ENCODE measurements at regions not wholly inside any gene's neighbourhood (a gene's known extent, or its start where the extent isn't known, plus 50 kb on each side); places are given as distances from the start of the nearest gene placed in this dataset.

DNA sequence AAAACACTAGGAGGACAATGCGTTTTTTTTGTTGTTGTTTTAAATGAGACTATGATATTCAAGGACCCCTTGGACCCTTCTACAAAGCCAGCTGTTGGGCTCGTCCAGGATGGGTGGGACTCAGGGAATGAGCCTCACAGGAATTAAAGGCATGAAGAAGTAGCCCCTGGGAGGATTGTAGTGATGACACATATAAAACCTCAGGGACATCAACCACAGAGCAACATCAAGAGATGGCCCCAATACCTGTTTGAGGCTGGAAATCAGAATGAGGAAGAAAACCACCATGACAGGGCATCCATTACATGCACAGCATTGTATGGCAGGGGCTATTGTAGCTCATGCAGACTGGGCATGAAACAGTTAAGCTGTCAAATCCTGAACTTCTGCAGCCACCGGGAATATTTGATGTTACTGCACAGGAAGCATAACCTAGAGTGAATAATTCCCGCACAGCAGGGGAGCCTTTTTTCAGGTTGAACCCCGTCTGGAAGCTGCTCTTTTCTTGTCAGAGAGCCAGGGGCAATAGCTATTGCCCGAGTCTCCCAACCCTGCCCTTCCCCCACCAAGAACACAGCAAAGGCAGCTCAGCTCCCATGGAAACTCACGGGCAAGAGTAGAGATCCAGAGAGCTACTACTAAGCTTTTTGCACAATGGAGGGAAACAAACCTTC is 140.2 kb upstream of the FGGY start:
- DNase-seq = peak; percentile 78

DNA sequence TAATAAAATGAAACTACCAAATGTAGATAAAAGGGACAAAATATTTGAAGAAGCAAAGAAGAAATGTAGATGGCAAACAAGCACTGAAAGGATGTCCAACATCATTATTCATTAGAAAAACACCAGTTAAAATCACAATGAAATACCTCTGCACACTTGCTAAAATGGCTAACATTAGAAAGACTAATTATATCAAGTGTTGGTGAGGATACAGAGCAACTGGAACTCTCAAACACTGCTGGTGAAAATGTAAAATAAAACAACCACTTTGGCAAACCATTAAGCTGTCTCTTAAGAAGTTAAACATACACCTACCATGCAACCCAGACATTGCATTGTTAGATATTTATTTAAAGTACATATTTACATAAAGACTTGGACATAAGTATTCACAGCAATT is 138.6 kb upstream of the FGGY start:
- no peak for DNase-seq

DNA sequence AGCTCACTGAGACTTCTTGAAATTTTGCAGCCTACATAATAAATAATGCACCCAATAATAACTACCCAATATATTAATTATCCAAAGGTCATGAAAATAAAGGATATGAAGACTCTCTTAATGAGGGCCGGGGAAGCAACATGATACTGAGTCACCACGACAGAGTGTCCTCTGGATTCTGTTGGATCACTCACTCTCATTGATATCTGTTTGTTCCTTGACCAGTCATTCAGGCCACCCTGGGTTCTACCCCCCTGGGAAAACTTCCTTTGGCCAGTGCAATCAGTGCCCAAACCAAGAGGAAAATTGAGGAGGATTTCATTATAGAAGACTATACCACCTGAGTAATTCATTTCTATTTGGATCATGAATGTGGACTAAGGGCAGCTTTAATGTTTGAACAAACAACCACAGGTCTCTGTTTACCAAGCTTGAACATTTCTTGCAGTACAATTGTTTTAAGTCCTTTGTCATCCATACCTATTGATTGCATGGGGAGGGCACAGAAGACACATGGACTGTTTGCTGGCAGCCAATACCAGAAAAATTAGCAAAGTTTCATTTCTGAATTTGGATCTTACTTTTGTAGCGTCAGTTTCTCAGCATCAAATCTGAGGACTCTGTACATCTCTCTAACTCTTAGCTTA is 137.2 kb upstream of the FGGY start:
- DNase-seq = no peak

DNA sequence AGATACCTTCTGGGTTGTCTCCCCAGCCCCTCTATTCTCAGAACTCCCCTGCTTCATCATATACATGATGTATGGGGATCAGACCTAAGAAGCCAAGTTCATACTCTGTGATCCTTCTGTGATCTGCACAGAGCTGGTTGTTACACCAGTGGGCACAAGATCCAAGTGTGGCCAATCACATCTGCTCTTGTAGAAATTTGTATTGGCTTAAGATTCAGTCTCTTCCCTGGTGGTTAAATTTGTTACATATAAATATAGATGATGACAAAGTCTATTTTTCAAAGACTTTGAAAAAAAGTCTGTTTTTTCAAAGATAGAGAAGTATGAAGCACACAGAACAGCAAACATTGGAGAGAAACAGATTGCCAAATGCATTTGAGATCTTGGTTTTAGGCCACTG is 135.8 kb upstream of the FGGY start:
- DNase-seq = no peak

DNA sequence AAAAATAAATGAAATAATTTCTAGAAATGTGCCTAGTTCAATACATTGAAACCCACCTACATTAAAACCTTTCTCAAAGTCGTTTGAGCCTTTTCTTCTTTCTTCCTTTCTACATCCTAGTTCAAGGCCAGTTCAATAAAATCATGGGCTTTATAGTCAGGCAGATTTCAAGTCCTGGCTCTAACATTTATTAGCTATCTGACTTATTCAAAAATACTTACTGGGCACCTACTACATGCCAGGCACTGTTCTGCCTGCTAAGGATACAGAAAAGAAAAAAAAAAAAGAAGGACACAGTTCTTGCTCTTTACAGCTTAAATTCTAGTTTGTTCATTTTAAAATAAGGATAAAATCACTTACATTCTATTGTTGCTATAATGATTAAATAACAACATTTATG is 134.2 kb upstream of the FGGY start:
- no peak for DNase-seq

DNA sequence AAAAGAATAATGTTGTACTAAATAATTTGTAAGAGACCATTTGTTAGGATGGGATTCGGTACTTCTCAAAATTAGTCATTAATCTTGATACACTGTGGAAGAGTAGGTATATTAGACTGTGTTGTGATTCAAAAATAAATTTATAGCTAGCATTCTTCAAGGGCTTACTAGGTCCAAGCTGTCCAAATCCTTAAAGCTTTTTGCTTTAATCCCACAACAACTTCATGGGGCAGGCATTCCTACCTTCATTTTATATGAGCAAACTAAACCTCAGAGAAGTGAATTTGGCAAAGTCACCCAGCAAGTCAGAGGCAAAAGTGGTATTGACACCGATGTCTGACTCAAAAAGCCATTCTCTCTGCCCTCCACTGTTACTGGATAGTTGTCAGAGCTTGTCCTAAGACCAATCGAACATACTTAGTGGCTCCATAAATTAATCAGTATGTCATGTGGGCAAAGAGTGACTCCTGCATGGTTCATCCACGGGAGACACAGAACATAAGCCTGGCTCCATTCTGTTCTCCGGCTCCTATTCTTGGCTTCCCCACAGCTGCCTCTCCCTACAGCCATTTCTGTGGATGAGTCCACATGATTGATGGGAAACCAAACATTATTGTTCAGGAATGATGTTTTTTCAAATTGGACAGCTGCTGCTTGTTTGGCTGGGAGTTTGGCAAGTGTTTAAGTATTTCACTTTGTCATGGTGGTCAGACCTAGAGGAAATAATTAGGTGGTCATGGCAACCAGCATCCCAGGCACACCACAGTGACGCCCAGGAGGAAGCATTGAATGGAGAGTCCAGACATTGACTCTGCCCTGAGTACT is 133.4 kb upstream of the FGGY start:
- DNase-seq = peak; percentile 73

DNA sequence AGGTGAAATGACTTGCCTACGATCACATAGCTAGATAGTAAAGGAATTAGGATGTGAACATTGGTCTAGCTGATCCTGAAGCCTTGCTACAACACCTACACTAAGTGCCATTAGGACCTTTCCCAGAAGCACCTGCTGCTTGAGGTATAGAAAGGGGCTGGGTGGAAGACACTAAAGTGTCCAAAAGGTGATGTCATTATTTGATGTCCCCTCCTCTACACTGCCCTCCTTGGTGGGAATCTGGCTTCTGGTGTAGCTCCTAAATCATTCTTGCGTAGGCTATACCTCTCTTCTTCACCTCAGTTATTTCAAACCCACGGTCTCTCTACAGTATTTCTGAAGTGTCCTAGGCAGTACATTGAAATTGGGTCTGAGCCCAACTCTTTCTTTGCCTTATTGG is 132.5 kb upstream of the FGGY start:
- DNase-seq = no peak

DNA sequence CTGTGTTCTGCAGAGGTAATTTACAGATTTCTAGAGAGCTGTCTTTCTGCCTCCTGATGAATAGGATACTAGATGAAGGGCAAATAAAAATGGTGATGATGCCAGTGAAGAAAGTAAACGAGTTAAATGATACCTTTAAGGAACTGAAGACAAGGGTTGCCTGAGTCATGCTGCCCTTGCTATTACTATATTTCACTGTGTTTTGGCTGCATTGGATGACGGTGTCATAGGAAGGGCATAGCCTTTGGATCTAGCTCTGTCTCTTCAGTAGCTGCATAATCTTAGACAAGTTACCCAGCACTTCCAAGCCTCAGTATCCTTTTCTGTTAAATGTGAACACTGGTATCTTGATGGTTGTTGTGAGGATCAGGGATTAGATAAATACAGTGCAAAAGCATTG is 131.5 kb upstream of the FGGY start:
- DNase-seq = no peak

DNA sequence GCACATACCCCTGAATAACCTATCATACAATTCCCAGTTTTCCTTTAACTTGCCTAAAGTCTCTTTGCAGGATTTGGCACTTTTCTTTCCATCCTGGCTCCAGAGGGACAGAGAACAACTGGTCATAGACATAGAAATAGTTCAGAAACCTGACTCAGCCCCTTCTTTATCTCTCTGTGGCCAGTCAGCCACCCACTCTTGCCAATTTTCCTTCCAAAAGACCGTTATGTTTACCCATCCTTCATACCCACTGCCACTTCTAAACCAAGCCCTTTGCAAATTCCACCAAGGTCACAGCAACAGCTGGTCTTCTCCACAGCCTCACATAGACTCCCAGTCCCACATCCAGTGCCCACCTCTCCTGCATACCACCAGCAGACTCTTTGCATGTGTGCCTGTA is 127.2 kb upstream of the FGGY start:
- no peak for DNase-seq

DNA sequence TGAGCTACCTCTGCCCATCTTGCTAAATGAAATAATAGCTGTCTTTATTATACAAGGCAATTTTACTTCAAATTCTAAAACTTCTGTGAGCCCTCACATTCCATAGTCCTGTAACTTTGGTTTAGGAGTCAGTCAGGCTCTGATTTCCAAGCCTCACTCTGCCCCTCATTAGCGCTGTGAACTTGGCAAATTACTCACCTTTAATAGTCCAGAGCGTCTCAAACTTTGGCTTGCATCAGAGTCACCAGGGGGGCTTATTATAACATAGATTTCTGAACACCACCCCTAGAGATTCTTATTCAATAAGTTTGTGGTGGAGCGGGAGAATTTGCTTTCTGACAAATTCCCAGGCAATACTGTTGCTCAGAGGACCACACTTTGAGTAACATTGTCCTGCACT is 126.2 kb upstream of the FGGY start:
- no peak for DNase-seq

DNA sequence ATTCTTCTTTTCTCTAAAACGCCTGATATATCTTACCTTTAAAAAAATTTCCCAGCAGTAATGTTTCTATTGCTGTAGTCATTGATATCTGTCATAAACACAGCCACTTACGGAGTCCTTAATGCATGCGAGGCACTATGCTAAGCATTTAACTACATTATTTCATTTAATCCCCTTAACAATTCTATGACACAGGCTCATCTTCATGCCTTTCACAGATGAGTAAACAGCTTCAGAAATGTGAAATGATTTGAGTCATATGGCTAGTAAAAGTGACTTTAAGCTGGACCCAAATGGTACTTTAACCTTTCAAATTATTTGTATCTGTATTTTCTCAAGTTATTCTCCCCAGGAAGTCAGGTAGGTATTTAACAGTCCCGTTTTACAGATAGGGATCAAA is 125.1 kb upstream of the FGGY start:
- DNase-seq = no peak

DNA sequence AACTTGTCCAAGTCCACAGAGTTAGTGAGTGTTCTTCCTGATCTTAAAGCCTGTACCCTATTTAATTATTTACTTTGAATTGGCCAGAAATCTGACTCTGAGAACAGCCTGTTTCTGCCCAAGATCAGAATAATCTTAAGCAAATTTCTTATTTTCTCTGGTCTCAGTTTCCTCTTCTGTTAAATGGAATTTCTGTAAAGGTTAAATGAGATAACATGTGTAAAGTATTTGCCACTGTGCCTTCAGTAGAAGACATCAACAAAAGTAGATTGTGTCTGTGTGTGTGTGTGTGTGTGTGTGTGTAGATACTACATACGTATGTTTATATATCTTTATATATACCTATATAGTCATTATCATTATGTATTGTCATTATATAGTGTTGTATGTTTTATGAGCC is 124.2 kb upstream of the FGGY start:
- no peak for DNase-seq

DNA sequence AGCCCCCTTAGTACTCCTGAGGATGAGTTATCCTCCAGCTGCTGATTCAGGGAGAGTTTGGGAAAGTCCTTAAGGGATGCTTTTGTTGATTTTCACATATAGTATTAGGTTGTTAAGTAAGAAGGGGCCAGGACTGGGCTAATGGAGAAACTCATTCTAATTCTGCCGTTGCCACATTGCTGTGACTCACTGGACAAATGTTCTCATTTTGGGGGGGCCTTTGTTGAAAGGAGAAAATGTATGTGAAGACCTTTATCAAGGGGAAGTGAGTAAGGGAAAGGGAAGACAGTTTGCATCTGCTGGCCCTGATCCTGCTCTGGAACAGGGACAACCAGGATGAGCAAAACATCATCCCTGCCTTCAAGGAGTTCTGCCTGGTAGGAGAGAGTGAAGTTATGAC is 123.2 kb upstream of the FGGY start:
- no peak for DNase-seq

DNA sequence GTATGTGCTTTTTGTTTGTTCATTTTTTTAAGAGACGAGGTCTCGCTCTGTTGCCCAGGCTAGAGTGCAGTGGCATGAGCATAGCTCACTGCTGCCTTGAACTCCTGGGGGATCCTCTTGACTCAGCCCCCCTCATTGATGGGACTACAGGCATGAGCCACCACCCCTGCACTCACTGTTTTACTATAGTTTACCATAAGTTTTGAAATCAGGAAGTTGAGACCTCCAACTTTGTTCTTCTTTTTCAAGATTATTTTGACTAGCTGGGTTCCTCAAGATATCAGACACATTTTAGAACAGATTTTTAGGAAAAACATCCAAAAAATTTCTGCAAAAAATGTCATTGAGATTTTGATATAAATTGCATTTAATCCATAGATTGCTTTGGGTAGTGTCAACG is 120.4 kb upstream of the FGGY start:
- DNase-seq = no peak

DNA sequence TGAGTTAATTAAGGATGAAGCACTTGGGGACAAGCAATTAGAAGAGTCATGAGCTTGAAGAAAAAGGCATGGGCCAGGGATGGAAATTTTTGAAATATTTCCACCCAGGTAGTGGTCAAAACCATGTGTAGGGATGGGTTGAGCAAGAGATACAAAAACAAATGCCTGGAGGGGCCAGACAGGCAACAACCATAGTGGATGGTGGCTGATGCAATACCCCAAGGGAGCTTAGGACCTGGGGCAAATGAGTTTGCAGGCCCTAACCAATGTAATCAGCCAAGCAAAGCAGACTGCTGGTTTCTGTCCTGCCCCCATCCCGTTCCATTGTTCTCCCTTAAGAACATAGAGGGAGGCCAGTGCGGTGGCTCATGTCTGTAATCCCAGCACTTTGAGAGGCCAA is 119.1 kb upstream of the FGGY start:
- DNase-seq = no peak

DNA sequence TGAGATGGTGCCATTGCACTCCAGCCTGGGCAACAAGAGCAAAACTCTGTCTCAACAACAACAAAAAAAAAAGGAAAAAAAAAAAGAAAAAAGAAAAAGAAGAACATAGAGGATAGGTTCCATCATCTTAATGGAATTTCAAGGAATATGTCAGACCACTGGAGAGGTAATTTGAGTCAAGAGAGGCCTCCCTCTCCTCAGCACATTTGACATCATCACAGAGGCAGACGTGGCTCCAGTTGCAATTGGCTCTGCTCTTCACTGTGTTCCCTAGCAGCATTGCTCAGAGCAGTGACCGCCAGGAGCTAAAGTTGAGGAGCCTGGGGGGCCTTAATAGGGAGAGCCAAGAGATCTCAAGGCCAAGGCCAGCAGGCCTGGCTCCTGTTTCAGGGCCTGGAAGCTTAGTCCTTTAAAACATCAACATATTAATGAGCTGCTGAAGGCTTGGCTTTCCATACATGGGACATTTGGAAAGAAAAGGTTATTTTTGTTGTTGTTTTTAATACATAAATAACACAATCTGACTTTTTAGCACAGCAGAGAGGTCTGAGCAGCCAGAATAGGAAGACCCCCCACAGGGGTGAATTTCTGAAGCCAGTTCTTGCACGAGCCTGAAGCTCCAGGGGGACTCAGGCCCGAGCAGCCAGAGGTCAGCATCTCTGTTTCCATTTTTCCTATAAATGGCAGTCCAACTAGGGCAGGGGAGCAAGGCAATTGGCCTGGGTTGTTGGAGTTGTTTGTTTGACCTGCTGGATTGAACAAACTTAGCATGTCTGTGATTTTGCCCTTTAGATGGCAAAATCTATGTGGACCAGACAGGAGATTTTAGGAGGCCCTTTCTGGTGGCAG is 118.3 kb upstream of the FGGY start:
- DNase-seq = peak; percentile 77

DNA sequence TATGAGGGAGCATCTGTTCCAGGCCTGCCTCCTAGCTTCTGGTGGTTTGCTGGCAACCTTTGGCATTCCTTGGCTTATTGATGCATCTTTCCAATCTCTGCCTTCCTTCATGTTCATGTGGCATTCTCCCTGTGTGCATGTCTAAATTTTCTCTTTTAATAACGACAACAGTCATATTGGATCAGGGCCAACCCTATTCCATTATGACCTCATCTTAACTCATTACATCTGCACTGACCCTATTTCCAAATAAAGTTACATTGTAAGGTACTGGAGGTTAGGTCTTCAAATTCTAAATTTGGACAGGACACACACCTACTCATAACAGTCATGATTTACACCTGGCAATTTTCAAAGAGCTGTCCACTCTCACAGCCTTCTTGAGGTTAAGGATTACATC is 117.2 kb upstream of the FGGY start:
- DNase-seq = no peak

DNA sequence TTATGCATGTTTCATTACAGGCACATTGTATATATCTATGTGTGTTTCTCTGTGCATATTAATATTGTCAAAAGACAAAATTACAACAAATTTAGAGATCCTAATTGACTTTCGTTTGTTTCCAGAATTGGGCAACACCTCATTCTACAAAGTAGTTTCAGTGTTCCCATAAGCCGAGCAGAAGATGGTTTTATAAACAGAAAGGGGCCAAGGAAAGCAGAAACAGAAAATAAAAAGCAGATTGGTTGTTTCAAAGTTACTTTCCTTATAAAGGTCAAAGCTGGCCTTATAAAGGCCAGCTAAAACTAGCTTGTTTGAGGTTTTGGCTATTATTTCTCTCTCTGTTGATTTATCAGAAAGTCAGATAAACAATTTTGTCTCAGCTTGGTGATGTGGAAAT is 116.2 kb upstream of the FGGY start:
- DNase-seq = no peak

DNA sequence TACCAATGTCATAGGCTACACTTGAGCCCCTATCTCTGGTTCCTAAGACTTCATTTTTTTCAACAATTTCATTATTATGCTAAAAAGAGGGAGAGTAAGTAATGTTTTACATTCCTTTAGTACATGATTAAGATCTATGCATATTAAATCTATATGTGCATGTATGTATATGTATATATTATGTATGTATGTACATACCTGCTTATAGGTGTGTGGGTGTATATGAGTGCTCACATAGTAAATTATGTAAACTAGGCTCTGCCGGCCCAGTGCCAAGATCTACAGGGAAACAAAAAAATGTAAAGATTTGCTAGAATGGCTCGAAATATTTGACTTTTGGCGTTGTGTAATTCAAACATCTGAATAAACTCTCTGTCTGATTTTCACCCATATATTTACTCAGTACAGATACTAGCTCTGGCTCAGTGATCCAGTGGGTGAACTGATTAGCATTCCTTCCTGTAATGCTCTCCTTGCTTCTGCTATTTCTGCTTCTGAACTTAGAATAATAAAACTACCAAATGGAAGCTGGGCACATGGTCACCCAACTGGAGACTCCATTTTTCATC is 113.1 kb upstream of the FGGY start:
- no peak for DNase-seq

DNA sequence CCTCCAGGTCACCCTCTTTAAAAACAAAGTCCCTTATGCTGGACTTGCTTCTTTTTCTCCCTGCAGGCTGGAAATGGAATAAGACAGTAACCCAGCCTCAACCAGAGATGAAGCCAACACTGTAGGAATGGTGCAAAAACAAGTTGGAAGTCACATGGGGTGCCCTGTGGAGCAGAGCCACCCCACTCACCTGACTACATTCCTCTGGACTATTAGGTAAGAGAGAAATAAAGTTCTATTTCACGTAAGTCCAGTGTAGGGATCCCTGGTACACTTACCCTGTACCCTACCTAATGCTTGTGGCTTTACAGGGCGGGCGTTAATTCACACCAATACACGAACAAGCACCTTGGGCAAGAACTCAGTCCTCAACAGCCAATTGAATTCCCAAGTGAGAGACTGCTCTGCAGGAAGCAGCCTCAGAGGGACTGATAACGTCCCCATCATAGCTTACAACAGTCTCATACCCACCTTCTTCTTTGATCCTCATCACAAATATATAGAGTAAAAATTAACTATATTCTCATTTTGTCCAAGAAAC is 112.5 kb upstream of the FGGY start:
- DNase-seq = no peak

DNA sequence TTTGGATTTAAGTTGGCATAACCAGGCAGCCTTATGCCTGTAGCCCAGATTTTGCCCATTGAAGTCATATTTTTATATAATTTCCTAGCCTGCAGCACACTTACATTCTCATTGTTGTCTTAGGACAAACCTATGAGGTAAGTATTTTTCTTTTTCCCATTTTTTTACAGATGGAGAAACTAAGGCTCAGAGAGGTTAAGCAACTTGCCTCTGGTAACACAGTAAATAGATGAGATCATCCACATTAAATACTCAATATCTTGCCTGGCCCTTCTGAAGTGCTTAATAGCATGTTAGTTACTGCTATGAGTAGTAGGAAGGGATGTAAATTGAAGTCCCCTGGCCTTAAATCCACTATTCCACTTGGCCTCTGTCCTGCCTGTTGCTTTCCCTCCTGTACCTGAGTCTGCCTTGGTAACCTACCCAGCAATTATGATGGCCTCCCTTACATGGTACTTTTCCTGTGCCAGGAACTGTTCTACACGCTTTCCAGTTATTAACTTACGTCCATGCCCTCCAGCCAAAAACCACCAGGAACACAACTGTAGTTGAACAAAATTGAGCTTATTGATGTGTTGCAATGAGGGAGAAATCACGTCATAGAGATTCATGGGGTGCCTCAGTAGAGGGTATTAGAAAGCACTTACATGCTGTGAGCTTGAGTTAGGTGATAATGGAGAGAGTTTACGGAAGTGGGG is 111.6 kb upstream of the FGGY start:
- DNase-seq = no peak

DNA sequence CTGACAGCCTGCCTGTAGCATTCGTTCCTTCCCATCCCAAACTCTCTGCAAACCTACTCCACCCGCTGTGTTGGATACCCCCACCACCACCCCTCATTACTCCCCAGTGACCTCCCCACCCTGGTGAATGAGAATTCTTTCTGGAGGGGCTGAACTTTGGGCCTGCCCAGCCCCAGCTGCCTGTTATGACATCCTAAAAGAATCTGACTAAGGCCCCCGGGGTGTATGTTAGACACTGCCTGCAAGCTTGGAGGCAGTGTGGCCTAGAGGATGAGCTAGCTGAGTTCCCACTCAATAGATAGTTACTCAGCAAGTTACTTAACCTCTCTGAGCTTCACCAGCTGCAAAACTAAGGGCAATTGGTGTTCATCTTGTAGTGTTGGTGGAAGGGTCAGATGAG is 110.2 kb upstream of the FGGY start:
- DNase-seq = no peak

Measured in NCI-H446 treated with DMSO at 0.1 percent for 48 hours (cell line).